ENCODE measurements at regions not wholly inside any gene's neighbourhood (a gene's known extent, or its start where the extent isn't known, plus 50 kb on each side); places are given as distances from the start of the nearest gene placed in this dataset.

- in situ Hi-C loops (cut with MboI; ENCODE audit: low sequenced_read_pairs, unreplicated experiment) = no loop called here
- no peak for TF ChIP-seq CTCF (IDR thresholded peaks at IDR 0.05; ENCODE audit: borderline replicate concordance, control extremely low read depth, extremely low read depth, insufficient read depth, missing control alignments)
- no peak for DNase-seq (ENCODE audit: low spot score)
These were observed 258.5 kb upstream of the ADGRL2 start for GRCh38 chr1:81542196-81542595.

- no peak for TF ChIP-seq CTCF (IDR thresholded peaks at IDR 0.05; ENCODE audit: borderline replicate concordance, control extremely low read depth, extremely low read depth, insufficient read depth, missing control alignments)
- no peak for DNase-seq (ENCODE audit: low spot score)
- in situ Hi-C loops (cut with MboI; ENCODE audit: low sequenced_read_pairs, unreplicated experiment) = no loop called here
These were observed 260.5 kb upstream of the ADGRL2 start for GRCh38 chr1:81540216-81540615.

- in situ Hi-C loops (cut with MboI; ENCODE audit: low sequenced_read_pairs, unreplicated experiment) = no loop called here
- DNase-seq (ENCODE audit: low spot score) = no peak
- TF ChIP-seq CTCF (IDR thresholded peaks at IDR 0.05; ENCODE audit: borderline replicate concordance, control extremely low read depth, extremely low read depth, insufficient read depth, missing control alignments) = no peak
These were observed 271.7 kb upstream of the ADGRL2 start for GRCh38 chr1:81529014-81529413.

- DNase-seq (ENCODE audit: low spot score) = no peak
- no peak for TF ChIP-seq CTCF (IDR thresholded peaks at IDR 0.05; ENCODE audit: borderline replicate concordance, control extremely low read depth, extremely low read depth, insufficient read depth, missing control alignments)
- in situ Hi-C loops (cut with MboI; ENCODE audit: low sequenced_read_pairs, unreplicated experiment) = no loop called here
These were observed 275.6 kb upstream of the ADGRL2 start for GRCh38 chr1:81525085-81525484.

GRCh38 chr1:81519987-81520386 is 280.7 kb upstream of the ADGRL2 start:
- no peak for TF ChIP-seq CTCF (IDR thresholded peaks at IDR 0.05; ENCODE audit: borderline replicate concordance, control extremely low read depth, extremely low read depth, insufficient read depth, missing control alignments)
- in situ Hi-C loops (cut with MboI; ENCODE audit: low sequenced_read_pairs, unreplicated experiment) = no loop called here
- no peak for DNase-seq (ENCODE audit: low spot score)

- no peak for TF ChIP-seq CTCF (IDR thresholded peaks at IDR 0.05; ENCODE audit: borderline replicate concordance, control extremely low read depth, extremely low read depth, insufficient read depth, missing control alignments)
- DNase-seq (ENCODE audit: low spot score) = no peak
- in situ Hi-C loops (cut with MboI; ENCODE audit: low sequenced_read_pairs, unreplicated experiment) = no loop called here
These were observed 282.7 kb upstream of the ADGRL2 start for GRCh38 chr1:81517987-81518386.

- in situ Hi-C loops (cut with MboI; ENCODE audit: low sequenced_read_pairs, unreplicated experiment) = no loop called here
- DNase-seq (ENCODE audit: low spot score) = no peak
- no peak for TF ChIP-seq CTCF (IDR thresholded peaks at IDR 0.05; ENCODE audit: borderline replicate concordance, control extremely low read depth, extremely low read depth, insufficient read depth, missing control alignments)
These were observed 286.9 kb upstream of the ADGRL2 start for GRCh38 chr1:81513796-81514354.
